GM18519 (cell line): ENCODE measurements at regions not wholly inside any gene's neighbourhood (a gene's known extent, or its start where the extent isn't known, plus 50 kb on each side); places are given as distances from the start of the nearest gene placed in this dataset.

Source experiments
- ATAC-seq: cut with Tn5 transposase; IDR thresholded peaks from one replicate; pipeline ENCODE4 v1.9.1; 2021; ENCODE audit warnings: mild to moderate bottlenecking, moderate library complexity; ENCODE audit not compliant: unreplicated experiment, low FRiP score

- no peak for ATAC-seq
Observed at GRCh38 chr20:17093782-17094181, 133.1 kb upstream of the PCSK2 start.

GRCh38 chr20:17097603-17098002 is 129.2 kb upstream of the PCSK2 start:
- ATAC-seq = no peak

- no peak for ATAC-seq
Observed at GRCh38 chr20:17100506-17100905, 126.3 kb upstream of the PCSK2 start.

- no peak for ATAC-seq
Observed at GRCh38 chr20:17107127-17107526, 119.7 kb upstream of the PCSK2 start.

- ATAC-seq = no peak
Observed at GRCh38 chr20:17108896-17109295, 117.9 kb upstream of the PCSK2 start.

- ATAC-seq = no peak
Observed at GRCh38 chr20:17109307-17109706, 117.5 kb upstream of the PCSK2 start.

- no peak for ATAC-seq
Observed at GRCh38 chr20:17128206-17128605, 98.6 kb upstream of the PCSK2 start.

GRCh38 chr20:17129089-17129488 is 97.8 kb upstream of the PCSK2 start:
- no peak for ATAC-seq

- no peak for ATAC-seq
Observed at GRCh38 chr20:17137692-17138091, 89.1 kb upstream of the PCSK2 start.

- ATAC-seq = no peak
Observed at GRCh38 chr20:17138237-17138636, 88.6 kb upstream of the PCSK2 start.

- ATAC-seq = no peak
Observed at GRCh38 chr20:17140894-17141293, 85.9 kb upstream of the PCSK2 start.

GRCh38 chr20:17141568-17141967 is 85.3 kb upstream of the PCSK2 start:
- no peak for ATAC-seq

- ATAC-seq = no peak
Observed at GRCh38 chr20:17142666-17143065, 84.2 kb upstream of the PCSK2 start.

- no peak for ATAC-seq
Observed at GRCh38 chr20:17150858-17151257, 76.0 kb upstream of the PCSK2 start.

- no peak for ATAC-seq
Observed at GRCh38 chr20:17155401-17155800, 71.4 kb upstream of the PCSK2 start.

GRCh38 chr20:17158701-17159100 is 68.1 kb upstream of the PCSK2 start:
- no peak for ATAC-seq

GRCh38 chr20:17161673-17162481 is 65.0 kb upstream of the PCSK2 start:
- ATAC-seq = no peak

GRCh38 chr20:17168026-17168612 is 58.7 kb upstream of the PCSK2 start:
- ATAC-seq = no peak

GRCh38 chr20:17169585-17170136 is 57.2 kb upstream of the PCSK2 start:
- ATAC-seq = no peak

- no peak for ATAC-seq
Observed at GRCh38 chr20:17171746-17172280, 55.0 kb upstream of the PCSK2 start.

- ATAC-seq = no peak
Observed at GRCh38 chr20:17172836-17173516, 53.9 kb upstream of the PCSK2 start.
